SK-N-SH (cell line): ENCODE measurements at regions not wholly inside any gene's neighbourhood (a gene's known extent, or its start where the extent isn't known, plus 50 kb on each side); places are given as distances from the start of the nearest gene placed in this dataset.

Experiments
- CTCF ChIA-PET: fragments of 300-600, 350-600 bp; formaldehyde crosslinking; extraction: SDS; loops from one replicate; lab custom pipeline; 2021; lab: Yijun Ruan, JAX
- POLR2A ChIA-PET: fragments of 350-600 bp; sonication (Branson Sonifier 250); formaldehyde crosslinking; extraction: SDS; loops from one replicate; lab custom pipeline; 2020; ENCODE audit warnings: antibody characterized with exemption, inconsistent platforms; lab: Yijun Ruan, JAX
- DNase-seq: peaks from one replicate; pipeline ENCODE4 v3.0.0; 2012
- H2AFZ ChIP-seq: fragments of 200-600 bp; sonication (generic); 2 replicates; pipeline ENCODE4 v1.8.1; 2016; ENCODE audit warnings: antibody characterized with exemption, mild to moderate bottlenecking, low read depth
- H3F3A ChIP-seq: fragments of 200-600 bp; sonication (generic); replicated peaks from 2 replicates; pipeline ENCODE3; 2016; ENCODE audit warnings: antibody characterized with exemption, mild to moderate bottlenecking; ENCODE audit not compliant: insufficient read depth
- H3K27ac ChIP-seq, 2 experiments: fragments of 200-500 bp in 1 of 2; fragments of 200-600 bp in 1 of 2; sonication (Bioruptor generic) in 1 of 2; sonication (generic), shearing (Covaris generic) in 1 of 2; 2 replicates each; pipeline versions ENCODE4 v1.5.1 to v1.6.1; 2014 to 2016; ENCODE audit warnings: low read depth in 2 of 2, inconsistent platforms in 1 of 2, low read length in 1 of 2, mild to moderate bottlenecking in 1 of 2, mixed read lengths in 1 of 2
- H3K27me3 ChIP-seq: fragments of 200-600 bp; sonication (generic), shearing (Covaris generic); 2 replicates; pipeline ENCODE4 v1.6.1; 2016; ENCODE audit warnings: mixed run types; ENCODE audit not compliant: insufficient read depth
- H3K36me3 ChIP-seq, 2 experiments: fragments of 200-500 bp in 1 of 2; fragments of 200-600 bp in 1 of 2; sonication (Bioruptor generic) in 1 of 2; sonication (generic) in 1 of 2; replicated peaks in 1 of 2; 2 replicates each; pipeline versions ENCODE3 to v1.5.1; 2014 to 2016; ENCODE audit warnings: low read length in 1 of 2, mild to moderate bottlenecking in 1 of 2; ENCODE audit not compliant: insufficient read depth in 2 of 2, control insufficient read depth in 1 of 2
- H3K4me1 ChIP-seq, 2 experiments: fragments of 200-500 bp in 1 of 2; fragments of 200-600 bp in 1 of 2; sonication (Bioruptor generic) in 1 of 2; sonication (generic), shearing (Covaris generic) in 1 of 2; 2 replicates each; pipeline versions ENCODE4 v1.5.1 to v1.6.1; 2014 to 2016; ENCODE audit warnings: low read depth in 1 of 2, low read length in 1 of 2, mixed run types in 1 of 2; ENCODE audit not compliant: insufficient read depth in 2 of 2, control insufficient read depth in 1 of 2
- H3K4me2 ChIP-seq: fragments of 200-600 bp; sonication (generic), shearing (Covaris generic); 2 replicates; pipeline ENCODE4 v1.6.1; 2017; ENCODE audit warnings: mixed run types
- H3K4me3 ChIP-seq, 2 experiments: fragments of 200-500 bp in 1 of 2; fragments of 200-600 bp in 1 of 2; sonication (Bioruptor generic) in 1 of 2; sonication (generic), shearing (Covaris generic) in 1 of 2; 2 replicates each; pipeline versions ENCODE4 v1.5.1 to v1.8.1; 2014 to 2016; ENCODE audit warnings: low read depth in 2 of 2, inconsistent platforms in 1 of 2, low read length in 1 of 2, mild to moderate bottlenecking in 1 of 2, mixed read lengths in 1 of 2, moderate library complexity in 1 of 2
- H3K79me2 ChIP-seq: fragments of 200-600 bp; sonication (generic); 2 replicates; pipeline ENCODE4 v1.8.1; 2017; ENCODE audit warnings: mild to moderate bottlenecking; ENCODE audit not compliant: insufficient read depth
- H3K9ac ChIP-seq: fragments of 200-600 bp; sonication (generic); 2 replicates; pipeline ENCODE4 v1.6.1; 2017; ENCODE audit warnings: mixed run types
- H3K9me2 ChIP-seq: fragments of 200-600 bp; sonication (generic); 2 replicates; pipeline ENCODE4 v1.6.1; 2017; ENCODE audit warnings: mixed run types
- H3K9me3 ChIP-seq: fragments of 200-600 bp; sonication (generic); 2 replicates; pipeline ENCODE4 v1.6.1; 2017; ENCODE audit warnings: mixed run types, mild to moderate bottlenecking, moderate library complexity
- H4K20me1 ChIP-seq: fragments of 200-600 bp; sonication (generic); 2 replicates; pipeline ENCODE4 v1.6.1; 2017; ENCODE audit warnings: mild to moderate bottlenecking, mixed run types; ENCODE audit not compliant: insufficient read depth
- CTCF ChIP-seq: fragments of 200-600 bp; sonication (generic); IDR thresholded peaks from 2 replicates; pipeline ENCODE4 v1.6.1; 2017; ENCODE audit warnings: antibody characterized with exemption, mild to moderate bottlenecking, moderate library complexity
- ELF1 ChIP-seq: IDR thresholded peaks from 2 replicates; pipeline ENCODE4 v1.4.0; 2012
- FOXJ3 ChIP-seq: sonication (generic); formaldehyde crosslinking; IDR thresholded peaks from 2 replicates; pipeline ENCODE4 v1.5.1; 2020; ENCODE audit warnings: mild to moderate bottlenecking, missing genetic modification reagents
- GABPA ChIP-seq: IDR thresholded peaks from 2 replicates; pipeline ENCODE4 v1.4.0; 2012; ENCODE audit warnings: low read depth, mild to moderate bottlenecking
- IRF3 ChIP-seq: fragments of 150-350 bp; IDR thresholded peaks from 2 replicates; pipeline ENCODE4 v1.6.1; 2016; ENCODE audit warnings: mild to moderate bottlenecking, low read depth, low read length
- MAX ChIP-seq: IDR thresholded peaks from 2 replicates; pipeline ENCODE4 v1.4.0; 2012; ENCODE audit warnings: low read depth
- PBX3 ChIP-seq: IDR thresholded peaks from 2 replicates; pipeline ENCODE4; 2012
- RAD21 ChIP-seq: IDR thresholded peaks from 2 replicates; pipeline ENCODE4 v1.6.1; 2012; ENCODE audit warnings: mild to moderate bottlenecking, low read length
- RCOR1 ChIP-seq: fragments of 150-350 bp; IDR thresholded peaks from 2 replicates; pipeline ENCODE4 v1.6.1; 2017; ENCODE audit warnings: antibody characterized with exemption, low read length
- REST ChIP-seq: IDR thresholded peaks from 2 replicates; pipeline ENCODE4 v1.6.1; 2012; ENCODE audit warnings: mild to moderate bottlenecking, low read depth, low read length, moderate library complexity
- RXRA ChIP-seq: IDR thresholded peaks from 2 replicates; pipeline ENCODE4 v1.4.0; 2012; ENCODE audit warnings: low read depth, mild to moderate bottlenecking, borderline replicate concordance
- SIN3A ChIP-seq: IDR thresholded peaks from 2 replicates; pipeline ENCODE4 v1.6.1; 2012; ENCODE audit warnings: low read depth, mild to moderate bottlenecking, low read length, moderate library complexity, borderline replicate concordance
- SMC3 ChIP-seq: IDR thresholded peaks from 2 replicates; pipeline ENCODE4 v1.6.1; 2012; ENCODE audit warnings: low read depth, low read length, improper control_type of control experiment
- TAF1 ChIP-seq: IDR thresholded peaks from 2 replicates; pipeline ENCODE4 v1.6.1; 2012; ENCODE audit warnings: low read depth, mild to moderate bottlenecking, low read length, moderate library complexity, borderline replicate concordance
- TEAD4 ChIP-seq: IDR thresholded peaks from 2 replicates; pipeline ENCODE4 v1.4.0; 2012; ENCODE audit warnings: mild to moderate bottlenecking, borderline replicate concordance; ENCODE audit not compliant: insufficient read depth
- USF1 ChIP-seq: IDR thresholded peaks from 2 replicates; pipeline ENCODE4 v1.4.0; 2012; ENCODE audit warnings: low read depth, borderline replicate concordance
- USF2 ChIP-seq: fragments of 150-350 bp; IDR thresholded peaks from 2 replicates; pipeline ENCODE4 v1.6.1; 2017; ENCODE audit warnings: antibody characterized with exemption, low read length, low read depth, borderline replicate concordance
- WGBS: methylation state at CpG from one replicate; pipeline ENCODE4 v1.1.6; 2017; ENCODE audit warnings: low lambda C conversion rate; 5-methylcytosine and 5-hydroxymethylcytosine counted together

GRCh38 chr9:107064378-107064777, 201.4 kb downstream of the ZNF462 start:
- DNase-seq: no peak
- no peaks in the 10 kb centered on the region for H3K36me3 ChIP-seq
- H3K4me3 ChIP-seq: no peak overlapping the region
- no peak overlapping the region for H2AFZ ChIP-seq
- H3K9ac ChIP-seq: no peak overlapping the region
- H3K4me1 ChIP-seq: no peaks in the 10 kb centered on the region
- no peaks in the 10 kb centered on the region for H3K9me3 ChIP-seq
- TF ChIP-seq RAD21 (no peak), MAX (no peak), USF1 (no peak), REST (no peak), RXRA (no peak), GABPA (no peak), FOXJ3 (no peak), IRF3 (no peak), TEAD4 (no peak), PBX3 (no peak), TAF1 (no peak), SIN3A (no peak), ELF1 (no peak), USF2 (no peak), RCOR1 (no peak), SMC3 (no peak), CTCF (no peak)
- H3K4me2 ChIP-seq: no peak overlapping the region
- whole genome bisulfite sequencing: 21% methylated on average over 2 of the region's 2 CpGs
- CTCF ChIA-PET: no interaction called here
- no peaks in the 10 kb centered on the region for H3K9me2 ChIP-seq
- POLR2A ChIA-PET: no interaction called here
- H3F3A ChIP-seq: no peaks in the 10 kb centered on the region
- no peaks in the 10 kb centered on the region for H4K20me1 ChIP-seq
- no peaks in the 10 kb centered on the region for H3K27me3 ChIP-seq
- H3K27ac ChIP-seq: no peak overlapping the region
- H3K79me2 ChIP-seq: no peaks in the 10 kb centered on the region
